Loucy (cell line): ENCODE measurements at regions not wholly inside any gene's neighbourhood (a gene's known extent, or its start where the extent isn't known, plus 50 kb on each side); places are given as distances from the start of the nearest gene placed in this dataset.

Experiments
- CTCF ChIP-seq: fragments of 200-600 bp; sonication (generic); conservative IDR thresholded peaks from 2 replicates; pipeline ENCODE4 v1.5.1; 2014; ENCODE audit warnings: mild to moderate bottlenecking, antibody characterized with exemption, low read length
- EZH2phosphoT487 ChIP-seq: fragments of 200-600 bp; IDR thresholded peaks from 2 replicates; pipeline ENCODE4 v1.6.1; 2018; ENCODE audit warnings: antibody characterized with exemption, mild to moderate bottlenecking, moderate library complexity, borderline replicate concordance

GRCh38 chr5:26757941-26758340, 280.4 kb downstream of the CDH9 start:
- TF ChIP-seq CTCF (no peak), EZH2phosphoT487 (no peak)
